Smooth muscle cell (in vitro differentiated cells): ENCODE measurements at regions not wholly inside any gene's neighbourhood (a gene's known extent, or its start where the extent isn't known, plus 50 kb on each side); places are given as distances from the start of the nearest gene placed in this dataset.

Experiments
- DNase-seq: peaks from one replicate; lab custom pipeline; 2025; ENCODE audit not compliant: unreplicated experiment; lab: John Stamatoyannopoulos, UW
- H2AFZ ChIP-seq: fragments of 200-600 bp; sonication (generic); 2 replicates; pipeline ENCODE4 v1.6.0; 2016; ENCODE audit warnings: antibody characterized with exemption, low read depth, mild to moderate bottlenecking
- H3F3A ChIP-seq: fragments of 200-600 bp; sonication (generic); 2 replicates; pipeline ENCODE4 v1.6.0; 2017; ENCODE audit warnings: antibody characterized with exemption, low read depth
- H3K27ac ChIP-seq: fragments of 200-600 bp; sonication (generic); 2 replicates; pipeline ENCODE4 v1.5.1; 2016; ENCODE audit warnings: low read depth, mild to moderate bottlenecking
- H3K27me3 ChIP-seq: fragments of 200-600 bp; sonication (generic); 2 replicates; pipeline ENCODE4 v1.6.1; 2016; ENCODE audit warnings: low read depth, mild to moderate bottlenecking
- H3K36me3 ChIP-seq: fragments of 200-600 bp; sonication (generic); 2 replicates; pipeline ENCODE4 v1.5.1; 2016; ENCODE audit warnings: low read depth
- H3K4me1 ChIP-seq: fragments of 200-600 bp; sonication (generic); 2 replicates; pipeline ENCODE4 v1.5.1; 2016; ENCODE audit warnings: low read depth
- H3K4me2 ChIP-seq: fragments of 200-600 bp; sonication (generic); 2 replicates; pipeline ENCODE4 v1.6.0; 2016; ENCODE audit warnings: mild to moderate bottlenecking
- H3K4me3 ChIP-seq: fragments of 200-600 bp; sonication (generic); 2 replicates; pipeline ENCODE4 v1.5.1; 2016; ENCODE audit warnings: mild to moderate bottlenecking
- H3K79me2 ChIP-seq: fragments of 200-600 bp; sonication (generic); 2 replicates; pipeline ENCODE4 v1.6.0; 2016; ENCODE audit warnings: low read depth, mild to moderate bottlenecking
- H3K9ac ChIP-seq: fragments of 200-600 bp; sonication (generic); 2 replicates; pipeline ENCODE4 v1.6.0; 2016; ENCODE audit warnings: low read depth
- H3K9me3 ChIP-seq: fragments of 200-600 bp; sonication (generic); replicated peaks from 2 replicates; pipeline ENCODE4 v1.5.1; 2016; ENCODE audit warnings: low read depth
- H4K20me1 ChIP-seq: fragments of 200-600 bp; sonication (generic); 2 replicates; pipeline ENCODE4 v1.6.0; 2016; ENCODE audit warnings: low read depth
- CTCF ChIP-seq: fragments of 200-600 bp; sonication (generic); IDR thresholded peaks from 2 replicates; pipeline ENCODE4 v1.5.1; 2017; ENCODE audit warnings: borderline replicate concordance, mild to moderate bottlenecking, antibody characterized with exemption; ENCODE audit not compliant: insufficient read depth, poor library complexity, severe bottlenecking
- WGBS: methylation state at CpG from one replicate; pipeline ENCODE4 v1.1.7; 2016; ENCODE audit warnings: low lambda C conversion rate; 5-methylcytosine and 5-hydroxymethylcytosine counted together

GRCh38 chr1:213884402-213884801 is 103.4 kb upstream of the PROX1 start:
- Histone ChIP-seq H3K4me2 (no peak overlapping the region), H3K36me3 (no peaks in the 10 kb centered on the region), H3K4me1 (no peaks in the 10 kb centered on the region), H3K9me3 (no peaks in the 10 kb centered on the region), H3K9ac (no peak overlapping the region), H4K20me1 (no peaks in the 10 kb centered on the region), H3K27me3 (no peaks in the 10 kb centered on the region), H2AFZ (no peak overlapping the region), H3K4me3 (no peak overlapping the region), H3K27ac (no peak overlapping the region), H3K79me2 (no peaks in the 10 kb centered on the region), H3F3A (no peaks in the 10 kb centered on the region)
- DNase-seq = no peak
- 0% methylated on average over 1 of the region's 1 CpG for WGBS
- TF ChIP-seq CTCF = no peak

- Histone ChIP-seq H4K20me1 (no peaks in the 10 kb centered on the region), H3K27me3 (no peaks in the 10 kb centered on the region), H3K79me2 (no peaks in the 10 kb centered on the region), H3K4me3 (no peak overlapping the region), H3K9ac (no peak overlapping the region), H3K4me1 (no peaks in the 10 kb centered on the region), H3K36me3 (no peaks in the 10 kb centered on the region), H3K4me2 (no peak overlapping the region), H3K9me3 (no peaks in the 10 kb centered on the region), H2AFZ (no peak overlapping the region), H3F3A (no peaks in the 10 kb centered on the region), H3K27ac (no peak overlapping the region)
- no peak for TF ChIP-seq CTCF
- 82% methylated on average over 4 of the region's 4 CpGs for WGBS
- DNase-seq = no peak
These were observed 102.8 kb upstream of the PROX1 start for GRCh38 chr1:213884942-213885341.

GRCh38 chr1:213887842-213888241 is 99.9 kb upstream of the PROX1 start:
- H3K9me3 ChIP-seq = no peaks in the 10 kb centered on the region
- no peaks in the 10 kb centered on the region for H3K27me3 ChIP-seq
- WGBS = 89% methylated on average over 1 of the region's 1 CpG
- no peaks in the 10 kb centered on the region for H3F3A ChIP-seq
- no peak overlapping the region for H3K9ac ChIP-seq
- no peak overlapping the region for H3K27ac ChIP-seq
- no peak overlapping the region for H2AFZ ChIP-seq
- H3K36me3 ChIP-seq = no peaks in the 10 kb centered on the region
- H3K4me1 ChIP-seq = peaks cover 13% of the 10 kb centered on the region
- H3K4me3 ChIP-seq = no peak overlapping the region
- TF ChIP-seq CTCF = no peak
- H3K79me2 ChIP-seq = no peaks in the 10 kb centered on the region
- H3K4me2 ChIP-seq = no peak overlapping the region
- DNase-seq = no peak
- no peaks in the 10 kb centered on the region for H4K20me1 ChIP-seq

- Histone ChIP-seq H3K4me2 (peak overlapping the region; percentile 67), H3K4me3 (no peak overlapping the region), H4K20me1 (no peaks in the 10 kb centered on the region), H3F3A (no peaks in the 10 kb centered on the region), H3K9ac (no peak overlapping the region), H3K36me3 (no peaks in the 10 kb centered on the region), H3K4me1 (peaks cover 15% of the 10 kb centered on the region), H3K27me3 (no peaks in the 10 kb centered on the region), H3K9me3 (no peaks in the 10 kb centered on the region), H3K79me2 (no peaks in the 10 kb centered on the region), H2AFZ (no peak overlapping the region), H3K27ac (no peak overlapping the region)
- 52% methylated on average over 6 of the region's 6 CpGs for WGBS
- TF ChIP-seq CTCF = no peak
- DNase-seq = no peak
These were observed 95.5 kb upstream of the PROX1 start for GRCh38 chr1:213891989-213892902.
